ENCODE measurements at regions not wholly inside any gene's neighbourhood (a gene's known extent, or its start where the extent isn't known, plus 50 kb on each side); places are given as distances from the start of the nearest gene placed in this dataset.

DNA sequence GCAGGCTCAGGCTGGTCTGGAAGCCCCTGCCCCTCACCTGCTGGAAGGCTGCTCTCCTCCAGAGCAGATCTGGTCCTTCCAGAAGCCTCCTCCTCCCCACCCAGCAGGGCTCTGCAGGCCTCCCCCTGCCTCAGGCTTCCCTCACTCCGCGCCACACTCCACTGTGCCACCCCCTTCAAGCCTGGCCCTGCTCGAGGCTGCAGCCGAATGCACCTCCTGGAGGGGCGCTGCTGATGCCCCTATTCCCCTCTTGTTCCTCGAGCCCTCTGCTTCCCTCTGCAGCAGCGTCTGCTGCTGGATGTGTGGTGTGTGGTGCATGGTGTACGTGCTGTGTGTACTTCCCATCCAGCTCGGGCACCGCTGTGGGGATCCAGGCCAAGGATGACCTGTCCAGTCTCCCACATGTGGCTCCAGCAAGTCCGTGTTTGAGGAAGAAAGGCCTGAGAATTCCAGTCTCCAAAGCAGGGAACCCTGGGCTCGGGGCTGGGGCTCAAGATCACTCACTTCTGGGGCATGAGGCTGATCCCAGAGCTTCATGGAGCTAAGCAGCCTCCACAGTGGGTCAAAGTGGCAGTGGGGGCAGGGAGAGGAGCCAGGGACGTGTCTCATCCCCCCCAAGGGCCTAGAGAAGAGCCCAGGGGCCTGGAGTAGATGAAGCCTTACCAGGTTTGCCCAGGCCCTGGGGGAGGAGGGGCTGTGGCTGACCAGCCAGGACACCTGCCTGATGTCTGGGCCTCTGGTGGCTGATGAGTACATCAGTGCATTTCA is 136.0 kb upstream of the C14orf180 start:
- no peak overlapping the region for H3K9ac ChIP-seq (ENCODE audit: low read length)
- H3K27me3 ChIP-seq (ENCODE audit: insufficient read depth, low read depth, low read length) = no peaks in the 10 kb centered on the region
- no peak overlapping the region for H3K4me3 ChIP-seq (ENCODE audit: low read length)
- H3F3A ChIP-seq (ENCODE audit: insufficient read depth, low read length, poor library complexity, severe bottlenecking) = no peaks in the 10 kb centered on the region
- TF ChIP-seq EZH2 (IDR thresholded peaks at IDR 0.05; ENCODE audit: borderline replicate concordance, insufficient read depth, low read length, poor library complexity, severe bottlenecking) = no peak
- no peaks in the 10 kb centered on the region for H3K9me2 ChIP-seq (ENCODE audit: insufficient read depth, low read length)
- no peak overlapping the region for H3K4me2 ChIP-seq (ENCODE audit: low read length)
- H4K20me1 ChIP-seq (ENCODE audit: insufficient read depth) = no peaks in the 10 kb centered on the region
- no peak overlapping the region for H3K27ac ChIP-seq (ENCODE audit: low read length)
- H3K36me3 ChIP-seq (ENCODE audit: insufficient read depth, low read length) = no peaks in the 10 kb centered on the region
- no peaks in the 10 kb centered on the region for H3K79me2 ChIP-seq (replicated peaks; ENCODE audit: insufficient read depth, low read length)
- no peak overlapping the region for H2AFZ ChIP-seq (ENCODE audit: low read depth, low read length)
- H3K9me3 ChIP-seq (ENCODE audit: low read length) = no peaks in the 10 kb centered on the region

DNA sequence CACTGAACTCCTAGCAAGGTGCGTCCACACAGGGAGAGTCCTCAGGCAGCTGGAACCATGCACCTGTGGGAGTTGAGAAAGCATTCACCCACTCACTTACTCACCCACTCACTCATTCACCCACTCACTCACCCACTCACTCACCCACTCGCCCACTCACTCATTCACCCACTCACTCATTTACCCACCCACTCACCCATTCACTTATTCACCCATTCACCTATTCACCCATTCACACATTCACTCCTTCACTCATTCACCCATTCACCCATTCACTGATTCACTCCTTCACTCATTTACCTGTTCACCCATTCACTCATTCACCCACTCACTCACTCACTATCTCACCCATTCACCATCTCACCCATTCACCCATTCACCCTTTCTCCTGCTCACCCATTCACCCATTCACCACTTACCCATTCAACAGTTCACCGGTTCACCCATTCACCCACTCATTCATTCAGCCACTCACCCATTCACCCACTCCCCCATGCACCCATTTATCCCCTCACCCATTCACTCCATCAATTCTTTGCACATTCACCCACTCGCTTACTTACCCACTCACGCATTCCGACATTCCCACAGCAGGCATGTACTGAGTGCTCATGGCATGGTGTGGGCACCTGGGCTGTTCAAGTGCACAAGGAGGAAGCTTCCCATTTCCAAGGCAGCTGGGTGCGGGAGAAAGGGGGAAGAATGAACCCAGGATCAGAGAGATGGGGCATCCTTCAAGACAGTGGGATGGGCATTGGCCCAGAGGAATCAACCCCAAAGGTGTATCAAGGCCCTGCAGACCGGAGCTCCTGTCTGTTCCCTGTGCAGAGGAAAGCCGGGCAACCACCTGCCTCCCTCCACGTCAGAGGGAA is 135.2 kb upstream of the C14orf180 start:
- TF ChIP-seq MXI1 (conservative IDR thresholded peaks at IDR 0.05; ENCODE audit: poor library complexity, severe bottlenecking) (no peak), TAF1 (IDR thresholded peaks at IDR 0.05; ENCODE audit: low read depth) (no peak), RAD21 (conservative IDR thresholded peaks at IDR 0.05) (no peak), SMC3 (conservative IDR thresholded peaks at IDR 0.05; ENCODE audit: poor library complexity) (no peak), POLR2AphosphoS5 (IDR thresholded peaks at IDR 0.05) (no peak), EP300 (conservative IDR thresholded peaks at IDR 0.05; ENCODE audit: poor library complexity, severe bottlenecking) (no peak), EZH2 (IDR thresholded peaks at IDR 0.05; ENCODE audit: borderline replicate concordance, insufficient read depth, low read length, poor library complexity, severe bottlenecking) (no peak)
- TF ChIP-seq, protein P1, sequence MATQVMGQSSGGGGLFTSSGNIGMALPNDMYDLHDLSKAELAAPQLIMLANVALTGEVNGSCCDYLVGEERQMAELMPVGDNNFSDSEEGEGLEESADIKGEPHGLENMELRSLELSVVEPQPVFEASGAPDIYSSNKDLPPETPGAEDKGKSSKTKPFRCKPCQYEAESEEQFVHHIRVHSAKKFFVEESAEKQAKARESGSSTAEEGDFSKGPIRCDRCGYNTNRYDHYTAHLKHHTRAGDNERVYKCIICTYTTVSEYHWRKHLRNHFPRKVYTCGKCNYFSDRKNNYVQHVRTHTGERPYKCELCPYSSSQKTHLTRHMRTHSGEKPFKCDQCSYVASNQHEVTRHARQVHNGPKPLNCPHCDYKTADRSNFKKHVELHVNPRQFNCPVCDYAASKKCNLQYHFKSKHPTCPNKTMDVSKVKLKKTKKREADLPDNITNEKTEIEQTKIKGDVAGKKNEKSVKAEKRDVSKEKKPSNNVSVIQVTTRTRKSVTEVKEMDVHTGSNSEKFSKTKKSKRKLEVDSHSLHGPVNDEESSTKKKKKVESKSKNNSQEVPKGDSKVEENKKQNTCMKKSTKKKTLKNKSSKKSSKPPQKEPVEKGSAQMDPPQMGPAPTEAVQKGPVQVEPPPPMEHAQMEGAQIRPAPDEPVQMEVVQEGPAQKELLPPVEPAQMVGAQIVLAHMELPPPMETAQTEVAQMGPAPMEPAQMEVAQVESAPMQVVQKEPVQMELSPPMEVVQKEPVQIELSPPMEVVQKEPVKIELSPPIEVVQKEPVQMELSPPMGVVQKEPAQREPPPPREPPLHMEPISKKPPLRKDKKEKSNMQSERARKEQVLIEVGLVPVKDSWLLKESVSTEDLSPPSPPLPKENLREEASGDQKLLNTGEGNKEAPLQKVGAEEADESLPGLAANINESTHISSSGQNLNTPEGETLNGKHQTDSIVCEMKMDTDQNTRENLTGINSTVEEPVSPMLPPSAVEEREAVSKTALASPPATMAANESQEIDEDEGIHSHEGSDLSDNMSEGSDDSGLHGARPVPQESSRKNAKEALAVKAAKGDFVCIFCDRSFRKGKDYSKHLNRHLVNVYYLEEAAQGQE (IDR thresholded peaks at IDR 0.05; ENCODE audit: borderline replicate concordance) = no peak
- TF ChIP-seq, protein P2, sequence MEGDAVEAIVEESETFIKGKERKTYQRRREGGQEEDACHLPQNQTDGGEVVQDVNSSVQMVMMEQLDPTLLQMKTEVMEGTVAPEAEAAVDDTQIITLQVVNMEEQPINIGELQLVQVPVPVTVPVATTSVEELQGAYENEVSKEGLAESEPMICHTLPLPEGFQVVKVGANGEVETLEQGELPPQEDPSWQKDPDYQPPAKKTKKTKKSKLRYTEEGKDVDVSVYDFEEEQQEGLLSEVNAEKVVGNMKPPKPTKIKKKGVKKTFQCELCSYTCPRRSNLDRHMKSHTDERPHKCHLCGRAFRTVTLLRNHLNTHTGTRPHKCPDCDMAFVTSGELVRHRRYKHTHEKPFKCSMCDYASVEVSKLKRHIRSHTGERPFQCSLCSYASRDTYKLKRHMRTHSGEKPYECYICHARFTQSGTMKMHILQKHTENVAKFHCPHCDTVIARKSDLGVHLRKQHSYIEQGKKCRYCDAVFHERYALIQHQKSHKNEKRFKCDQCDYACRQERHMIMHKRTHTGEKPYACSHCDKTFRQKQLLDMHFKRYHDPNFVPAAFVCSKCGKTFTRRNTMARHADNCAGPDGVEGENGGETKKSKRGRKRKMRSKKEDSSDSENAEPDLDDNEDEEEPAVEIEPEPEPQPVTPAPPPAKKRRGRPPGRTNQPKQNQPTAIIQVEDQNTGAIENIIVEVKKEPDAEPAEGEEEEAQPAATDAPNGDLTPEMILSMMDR (IDR thresholded peaks at IDR 0.05; ENCODE audit: poor library complexity, severe bottlenecking) = no peak
- H3K36me3 ChIP-seq (ENCODE audit: insufficient read depth, low read length) = no peaks in the 10 kb centered on the region
- no peaks in the 10 kb centered on the region for H3K9me3 ChIP-seq (ENCODE audit: low read length)
- H3K27ac ChIP-seq (ENCODE audit: low read length) = no peak overlapping the region
- H2AFZ ChIP-seq (ENCODE audit: low read depth, low read length) = no peak overlapping the region
- no peaks in the 10 kb centered on the region for H3K9me2 ChIP-seq (ENCODE audit: insufficient read depth, low read length)
- no peaks in the 10 kb centered on the region for H4K20me1 ChIP-seq (ENCODE audit: insufficient read depth)
- H3K4me2 ChIP-seq (ENCODE audit: low read length) = no peak overlapping the region
- no peaks in the 10 kb centered on the region for H3K79me2 ChIP-seq (replicated peaks; ENCODE audit: insufficient read depth, low read length)
- no peak overlapping the region for H3K9ac ChIP-seq (ENCODE audit: low read length)
- H3K4me3 ChIP-seq (ENCODE audit: low read length) = no peak overlapping the region
- no peaks in the 10 kb centered on the region for H3F3A ChIP-seq (ENCODE audit: insufficient read depth, low read length, poor library complexity, severe bottlenecking)
- H3K27me3 ChIP-seq (ENCODE audit: insufficient read depth, low read depth, low read length) = no peaks in the 10 kb centered on the region
